ENCODE measurements at regions not wholly inside any gene's neighbourhood (a gene's known extent, or its start where the extent isn't known, plus 50 kb on each side); places are given as distances from the start of the nearest gene placed in this dataset.

- no peaks in the 10 kb centered on the region for H3K36me3 ChIP-seq (ENCODE audit: insufficient read depth, low read depth, low read length)
- H3K4me1 ChIP-seq (ENCODE audit: insufficient read depth, low read length) = no peaks in the 10 kb centered on the region
- no peak overlapping the region for H3K4me3 ChIP-seq (ENCODE audit: low read length)
- H3K9ac ChIP-seq (ENCODE audit: low read depth, low read length) = no peak overlapping the region
- H3K9me3 ChIP-seq (ENCODE audit: insufficient read depth, low read depth, low read length) = no peaks in the 10 kb centered on the region
- no peaks in the 10 kb centered on the region for H3K27me3 ChIP-seq (ENCODE audit: insufficient read depth, low read length)
- no peak overlapping the region for H3K27ac ChIP-seq (ENCODE audit: low read length)
These were observed 53.5 kb upstream of the LRRN1 start for GRCh38 chr3:3745693-3746092.

DNA sequence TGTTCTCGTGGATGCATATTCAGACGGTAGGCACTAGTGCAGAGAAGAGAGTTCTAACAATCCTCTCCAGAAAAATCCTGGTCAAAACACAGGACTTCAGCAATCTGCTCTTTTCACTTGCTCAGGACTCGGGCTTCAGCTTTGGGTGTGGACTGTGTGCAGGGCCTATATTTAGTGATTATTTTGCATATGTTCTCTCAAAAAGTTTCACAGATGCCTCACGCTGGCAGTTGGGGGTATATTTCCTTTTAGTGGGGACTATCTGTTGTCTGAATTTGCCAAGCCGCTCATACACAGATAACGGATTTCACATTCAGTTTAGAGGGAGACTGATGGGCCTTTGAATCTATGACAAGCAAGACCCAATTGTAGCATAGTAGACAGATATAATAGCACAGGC is 54.4 kb upstream of the LRRN1 start:
- no peak overlapping the region for H3K4me3 ChIP-seq (ENCODE audit: low read length)
- H3K9me3 ChIP-seq (ENCODE audit: insufficient read depth, low read depth, low read length) = no peaks in the 10 kb centered on the region
- H3K27me3 ChIP-seq (ENCODE audit: insufficient read depth, low read length) = no peaks in the 10 kb centered on the region

DNA sequence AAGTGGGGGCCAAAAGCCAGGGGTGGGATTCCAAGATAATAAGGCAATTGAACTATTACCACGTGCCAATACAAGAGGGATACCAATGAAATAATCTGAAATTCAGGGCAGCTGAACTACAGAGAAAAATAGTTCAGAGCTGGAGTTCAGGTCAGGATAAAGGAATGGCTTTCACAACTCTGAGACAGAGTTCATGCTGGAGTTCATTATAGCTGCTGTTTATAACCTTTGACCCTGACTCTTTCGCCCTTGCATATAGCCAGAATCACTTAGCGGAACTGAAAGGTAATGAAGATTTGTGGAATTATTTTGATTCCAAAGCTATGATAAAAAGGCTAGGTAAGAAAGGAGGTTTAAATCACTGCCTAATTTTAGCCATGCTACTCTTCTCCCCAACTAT is 55.5 kb upstream of the LRRN1 start:
- Histone ChIP-seq H3K36me3 (ENCODE audit: insufficient read depth, low read depth, low read length) (no peaks in the 10 kb centered on the region), H3K9ac (ENCODE audit: low read depth, low read length) (no peak overlapping the region), H3K27ac (ENCODE audit: low read length) (no peak overlapping the region), H3K27me3 (ENCODE audit: insufficient read depth, low read length) (no peaks in the 10 kb centered on the region), H3K9me3 (ENCODE audit: insufficient read depth, low read depth, low read length) (no peaks in the 10 kb centered on the region), H3K4me1 (ENCODE audit: insufficient read depth, low read length) (peaks cover 14% of the 10 kb centered on the region), H3K4me3 (ENCODE audit: low read length) (no peak overlapping the region)

More for the DNA sequence above, 54.4 kb upstream of the LRRN1 start:
- Histone ChIP-seq H3K9ac (ENCODE audit: low read depth, low read length) (no peak overlapping the region), H3K4me1 (ENCODE audit: insufficient read depth, low read length) (peaks cover 8% of the 10 kb centered on the region), H3K36me3 (ENCODE audit: insufficient read depth, low read depth, low read length) (no peaks in the 10 kb centered on the region), H3K27ac (ENCODE audit: low read length) (no peak overlapping the region)

GRCh38 chr3:3740061-3740460 is 59.2 kb upstream of the LRRN1 start:
- peaks cover 14% of the 10 kb centered on the region for H3K4me1 ChIP-seq (ENCODE audit: insufficient read depth, low read length)

GRCh38 chr3:3739330-3740060 is 59.7 kb upstream of the LRRN1 start:
- H3K4me1 ChIP-seq (ENCODE audit: insufficient read depth, low read length) = peaks cover 14% of the 10 kb centered on the region
- no peak overlapping the region for H3K9ac ChIP-seq (ENCODE audit: low read depth, low read length)
- no peaks in the 10 kb centered on the region for H3K9me3 ChIP-seq (ENCODE audit: insufficient read depth, low read depth, low read length)
- H3K4me3 ChIP-seq (ENCODE audit: low read length) = no peak overlapping the region
- H3K36me3 ChIP-seq (ENCODE audit: insufficient read depth, low read depth, low read length) = no peaks in the 10 kb centered on the region
- H3K27me3 ChIP-seq (ENCODE audit: insufficient read depth, low read length) = no peaks in the 10 kb centered on the region
- no peak overlapping the region for H3K27ac ChIP-seq (ENCODE audit: low read length)

More at GRCh38 chr3:3740061-3740460, 59.2 kb upstream of the LRRN1 start:
- H3K36me3 ChIP-seq (ENCODE audit: insufficient read depth, low read depth, low read length) = no peaks in the 10 kb centered on the region
- no peaks in the 10 kb centered on the region for H3K27me3 ChIP-seq (ENCODE audit: insufficient read depth, low read length)
- no peak overlapping the region for H3K9ac ChIP-seq (ENCODE audit: low read depth, low read length)
- no peak overlapping the region for H3K27ac ChIP-seq (ENCODE audit: low read length)
- no peaks in the 10 kb centered on the region for H3K9me3 ChIP-seq (ENCODE audit: insufficient read depth, low read depth, low read length)
- H3K4me3 ChIP-seq (ENCODE audit: low read length) = no peak overlapping the region

DNA sequence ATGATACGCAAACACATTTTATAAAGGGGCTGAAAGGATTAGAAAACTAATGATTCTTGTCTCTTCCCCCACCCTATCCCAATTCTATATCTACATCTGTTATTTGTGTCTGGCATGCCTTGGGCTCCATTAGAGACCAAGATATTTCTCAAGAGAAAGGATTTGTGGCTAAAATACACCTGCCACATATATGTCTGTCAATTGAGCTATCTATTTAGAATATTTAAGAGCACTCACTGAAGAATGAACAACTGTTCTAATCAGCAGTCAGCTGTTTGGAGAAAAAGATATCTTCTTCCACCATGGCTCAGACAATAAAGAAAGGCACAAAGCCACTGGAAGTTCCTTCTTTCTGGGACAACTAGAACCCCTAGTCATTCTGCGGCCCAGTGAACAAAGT is 61.7 kb upstream of the LRRN1 start:
- H3K9ac ChIP-seq (ENCODE audit: low read depth, low read length) = no peak overlapping the region
- H3K4me1 ChIP-seq (ENCODE audit: insufficient read depth, low read length) = peaks cover 14% of the 10 kb centered on the region
- H3K4me3 ChIP-seq (ENCODE audit: low read length) = no peak overlapping the region
- no peaks in the 10 kb centered on the region for H3K27me3 ChIP-seq (ENCODE audit: insufficient read depth, low read length)
- no peaks in the 10 kb centered on the region for H3K9me3 ChIP-seq (ENCODE audit: insufficient read depth, low read depth, low read length)
- no peak overlapping the region for H3K27ac ChIP-seq (ENCODE audit: low read length)
- no peaks in the 10 kb centered on the region for H3K36me3 ChIP-seq (ENCODE audit: insufficient read depth, low read depth, low read length)

- H3K27me3 ChIP-seq (ENCODE audit: insufficient read depth, low read length) = no peaks in the 10 kb centered on the region
- no peak overlapping the region for H3K4me3 ChIP-seq (ENCODE audit: low read length)
- H3K36me3 ChIP-seq (ENCODE audit: insufficient read depth, low read depth, low read length) = no peaks in the 10 kb centered on the region
- no peak overlapping the region for H3K27ac ChIP-seq (ENCODE audit: low read length)
- no peaks in the 10 kb centered on the region for H3K9me3 ChIP-seq (ENCODE audit: insufficient read depth, low read depth, low read length)
- H3K9ac ChIP-seq (ENCODE audit: low read depth, low read length) = no peak overlapping the region
- H3K4me1 ChIP-seq (ENCODE audit: insufficient read depth, low read length) = peaks cover 14% of the 10 kb centered on the region
These were observed 63.3 kb upstream of the LRRN1 start for GRCh38 chr3:3735919-3736318.

- H3K9ac ChIP-seq (ENCODE audit: low read depth, low read length) = no peak overlapping the region
- peaks cover 11% of the 10 kb centered on the region for H3K4me1 ChIP-seq (ENCODE audit: insufficient read depth, low read length)
- H3K27me3 ChIP-seq (ENCODE audit: insufficient read depth, low read length) = no peaks in the 10 kb centered on the region
- no peaks in the 10 kb centered on the region for H3K36me3 ChIP-seq (ENCODE audit: insufficient read depth, low read depth, low read length)
- no peak overlapping the region for H3K4me3 ChIP-seq (ENCODE audit: low read length)
- H3K9me3 ChIP-seq (ENCODE audit: insufficient read depth, low read depth, low read length) = no peaks in the 10 kb centered on the region
- H3K27ac ChIP-seq (ENCODE audit: low read length) = no peak overlapping the region
These were observed 64.3 kb upstream of the LRRN1 start for GRCh38 chr3:3734881-3735280.

- Histone ChIP-seq H3K27ac (ENCODE audit: low read length) (no peak overlapping the region), H3K4me1 (ENCODE audit: insufficient read depth, low read length) (peaks cover 5% of the 10 kb centered on the region; the same call in 1 of the 2 replicates), H3K27me3 (ENCODE audit: insufficient read depth, low read length) (no peaks in the 10 kb centered on the region), H3K4me3 (ENCODE audit: low read length) (no peak overlapping the region), H3K36me3 (ENCODE audit: insufficient read depth, low read depth, low read length) (no peaks in the 10 kb centered on the region), H3K9me3 (ENCODE audit: insufficient read depth, low read depth, low read length) (no peaks in the 10 kb centered on the region), H3K9ac (ENCODE audit: low read depth, low read length) (no peak overlapping the region)
These were observed 70.0 kb upstream of the LRRN1 start for GRCh38 chr3:3729261-3729660.

DNA sequence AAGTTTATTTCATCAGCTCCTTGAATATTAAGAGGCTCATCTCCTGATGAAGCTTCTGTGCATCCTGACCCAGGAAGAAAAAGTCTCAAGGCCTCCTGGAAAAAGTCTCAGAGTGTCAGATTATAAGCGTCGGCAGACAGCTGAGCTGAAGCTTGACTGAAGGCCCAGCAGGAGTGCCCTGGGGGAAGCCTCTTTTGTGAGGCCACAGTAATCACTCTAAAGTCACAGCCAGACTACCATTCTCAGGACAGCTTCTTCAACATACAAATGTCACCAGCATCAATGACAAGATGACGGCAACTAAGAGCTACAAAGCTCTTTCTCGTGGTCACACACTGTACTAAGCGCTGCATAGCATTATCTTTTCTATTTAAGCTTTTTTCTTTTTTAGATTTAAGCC is 72.7 kb upstream of the LRRN1 start:
- Histone ChIP-seq H3K36me3 (ENCODE audit: insufficient read depth, low read depth, low read length) (no peaks in the 10 kb centered on the region), H3K4me1 (ENCODE audit: insufficient read depth, low read length) (peaks cover 5% of the 10 kb centered on the region; the same call in 1 of the 2 replicates), H3K9me3 (ENCODE audit: insufficient read depth, low read depth, low read length) (no peaks in the 10 kb centered on the region), H3K4me3 (ENCODE audit: low read length) (no peak overlapping the region), H3K27ac (ENCODE audit: low read length) (no peak overlapping the region), H3K27me3 (ENCODE audit: insufficient read depth, low read length) (no peaks in the 10 kb centered on the region), H3K9ac (ENCODE audit: low read depth, low read length) (no peak overlapping the region)

GRCh38 chr3:3714572-3714971 is 84.7 kb upstream of the LRRN1 start:
- Histone ChIP-seq H3K4me3 (ENCODE audit: low read length) (no peak overlapping the region), H3K9me3 (ENCODE audit: insufficient read depth, low read depth, low read length) (peaks cover 9% of the 10 kb centered on the region), H3K36me3 (ENCODE audit: insufficient read depth, low read depth, low read length) (no peaks in the 10 kb centered on the region), H3K27me3 (ENCODE audit: insufficient read depth, low read length) (no peaks in the 10 kb centered on the region), H3K4me1 (ENCODE audit: insufficient read depth, low read length) (peaks cover under 1% of the 10 kb centered on the region; the same call in 1 of the 2 replicates), H3K9ac (ENCODE audit: low read depth, low read length) (no peak overlapping the region), H3K27ac (ENCODE audit: low read length) (no peak overlapping the region)

DNA sequence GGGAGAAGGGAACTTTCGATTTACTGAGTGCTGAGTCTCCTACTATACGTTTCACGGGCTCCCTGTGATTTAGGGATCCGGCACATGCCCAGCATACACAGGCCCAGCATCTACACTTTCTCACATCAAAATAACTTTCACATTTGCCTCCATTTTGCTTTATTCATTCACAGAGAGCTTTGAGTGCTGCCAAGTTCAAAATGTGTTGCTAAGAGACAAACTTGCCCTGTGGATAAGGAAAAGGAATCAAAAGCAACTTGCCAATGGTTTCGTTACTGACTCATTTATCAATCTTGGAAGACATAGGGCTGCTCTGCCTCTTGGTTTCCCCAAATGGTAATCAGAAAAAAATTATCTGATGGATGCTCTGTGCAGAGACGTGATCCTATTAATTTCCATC is 86.3 kb upstream of the LRRN1 start:
- Histone ChIP-seq H3K4me1 (ENCODE audit: insufficient read depth, low read length) (peaks cover 16% of the 10 kb centered on the region), H3K9me3 (ENCODE audit: insufficient read depth, low read depth, low read length) (no peaks in the 10 kb centered on the region), H3K27ac (ENCODE audit: low read length) (no peak overlapping the region), H3K4me3 (ENCODE audit: low read length) (no peak overlapping the region), H3K27me3 (ENCODE audit: insufficient read depth, low read length) (no peaks in the 10 kb centered on the region), H3K9ac (ENCODE audit: low read depth, low read length) (no peak overlapping the region), H3K36me3 (ENCODE audit: insufficient read depth, low read depth, low read length) (no peaks in the 10 kb centered on the region)
